ENCODE measurements at regions not wholly inside any gene's neighbourhood (a gene's known extent, or its start where the extent isn't known, plus 50 kb on each side); places are given as distances from the start of the nearest gene placed in this dataset.

DNA sequence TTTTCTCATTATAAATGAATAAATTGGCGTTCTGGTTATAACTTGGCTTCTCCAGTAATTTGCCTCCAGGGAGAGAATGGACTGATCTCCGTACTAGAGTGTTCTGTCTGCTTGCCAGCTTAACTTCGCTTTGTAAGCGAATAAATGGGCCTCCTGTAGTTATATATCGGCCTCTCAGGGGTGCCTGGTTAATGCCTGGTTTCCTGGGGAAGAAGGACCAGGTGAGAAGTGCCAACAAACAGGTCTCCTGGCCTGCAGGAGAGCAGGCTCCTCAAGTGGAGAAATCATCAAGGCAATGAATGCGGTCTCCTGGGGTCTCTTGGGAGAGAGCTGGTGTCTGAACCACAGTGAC is 107.4 kb upstream of the SERBP1 start (continued):
- TF ChIP-seq, protein P1, sequence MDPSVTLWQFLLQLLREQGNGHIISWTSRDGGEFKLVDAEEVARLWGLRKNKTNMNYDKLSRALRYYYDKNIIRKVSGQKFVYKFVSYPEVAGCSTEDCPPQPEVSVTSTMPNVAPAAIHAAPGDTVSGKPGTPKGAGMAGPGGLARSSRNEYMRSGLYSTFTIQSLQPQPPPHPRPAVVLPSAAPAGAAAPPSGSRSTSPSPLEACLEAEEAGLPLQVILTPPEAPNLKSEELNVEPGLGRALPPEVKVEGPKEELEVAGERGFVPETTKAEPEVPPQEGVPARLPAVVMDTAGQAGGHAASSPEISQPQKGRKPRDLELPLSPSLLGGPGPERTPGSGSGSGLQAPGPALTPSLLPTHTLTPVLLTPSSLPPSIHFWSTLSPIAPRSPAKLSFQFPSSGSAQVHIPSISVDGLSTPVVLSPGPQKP (IDR thresholded peaks at IDR 0.05; ENCODE audit: low read depth, low read length), result no peak
- TF ChIP-seq NPAS2 (CRISPR knock-in tag; IDR thresholded peaks at IDR 0.05; ENCODE audit: borderline replicate concordance) (no peak), HEYL (CRISPR knock-in tag; IDR thresholded peaks at IDR 0.05) (no peak), ZC3H11A (IDR thresholded peaks at IDR 0.05) (no peak)
- TF ChIP-seq, protein P2, sequence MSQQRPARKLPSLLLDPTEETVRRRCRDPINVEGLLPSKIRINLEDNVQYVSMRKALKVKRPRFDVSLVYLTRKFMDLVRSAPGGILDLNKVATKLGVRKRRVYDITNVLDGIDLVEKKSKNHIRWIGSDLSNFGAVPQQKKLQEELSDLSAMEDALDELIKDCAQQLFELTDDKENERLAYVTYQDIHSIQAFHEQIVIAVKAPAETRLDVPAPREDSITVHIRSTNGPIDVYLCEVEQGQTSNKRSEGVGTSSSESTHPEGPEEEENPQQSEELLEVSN (IDR thresholded peaks at IDR 0.05; ENCODE audit: borderline replicate concordance, low read depth), result no peak
- TF ChIP-seq, protein P3, sequence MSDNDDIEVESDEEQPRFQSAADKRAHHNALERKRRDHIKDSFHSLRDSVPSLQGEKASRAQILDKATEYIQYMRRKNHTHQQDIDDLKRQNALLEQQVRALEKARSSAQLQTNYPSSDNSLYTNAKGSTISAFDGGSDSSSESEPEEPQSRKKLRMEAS (IDR thresholded peaks at IDR 0.05), result no peak

DNA sequence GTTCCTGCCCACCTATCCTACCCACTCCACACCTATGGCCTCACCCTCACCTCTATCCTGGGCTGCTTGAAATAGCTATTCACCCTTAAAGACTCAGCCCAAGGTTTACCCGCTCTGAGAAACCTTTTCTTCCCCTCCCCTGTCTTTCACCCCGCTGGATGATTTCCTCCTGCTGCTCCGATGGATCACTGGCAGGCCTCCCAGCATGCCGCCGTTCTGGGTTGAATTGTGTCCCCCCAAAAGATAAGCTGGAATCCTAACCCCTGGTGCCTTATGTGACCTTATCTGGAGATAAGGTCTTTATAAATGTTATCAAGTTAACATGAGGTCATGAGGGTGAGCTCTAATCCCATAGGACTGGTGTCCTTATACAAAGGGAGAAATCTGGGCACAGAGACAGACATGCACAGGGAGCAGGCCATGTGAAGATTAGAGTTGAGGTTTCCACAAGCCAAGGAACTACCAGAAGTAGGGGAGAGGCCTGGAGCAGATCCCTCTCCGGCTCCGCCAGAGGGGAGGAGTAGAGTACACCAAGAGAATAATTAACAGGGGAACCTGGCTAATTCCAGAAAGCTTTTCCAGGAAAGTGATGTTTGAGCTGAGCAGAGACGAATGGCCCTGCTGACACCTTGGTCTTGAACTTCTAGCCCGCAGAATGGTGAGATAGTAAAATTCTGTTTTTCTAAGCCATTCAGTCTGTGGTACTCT is 110.0 kb upstream of the SERBP1 start:
- Histone ChIP-seq H3K4me2 (no peak overlapping the region), H3K9me3 (no peaks in the 10 kb centered on the region), H3K27ac (no peak overlapping the region), H3K4me1 (peaks cover 5% of the 10 kb centered on the region; the same call in 1 of the 3 replicates), H3K4me3 (no peak overlapping the region)
- TF ChIP-seq, protein P4, sequence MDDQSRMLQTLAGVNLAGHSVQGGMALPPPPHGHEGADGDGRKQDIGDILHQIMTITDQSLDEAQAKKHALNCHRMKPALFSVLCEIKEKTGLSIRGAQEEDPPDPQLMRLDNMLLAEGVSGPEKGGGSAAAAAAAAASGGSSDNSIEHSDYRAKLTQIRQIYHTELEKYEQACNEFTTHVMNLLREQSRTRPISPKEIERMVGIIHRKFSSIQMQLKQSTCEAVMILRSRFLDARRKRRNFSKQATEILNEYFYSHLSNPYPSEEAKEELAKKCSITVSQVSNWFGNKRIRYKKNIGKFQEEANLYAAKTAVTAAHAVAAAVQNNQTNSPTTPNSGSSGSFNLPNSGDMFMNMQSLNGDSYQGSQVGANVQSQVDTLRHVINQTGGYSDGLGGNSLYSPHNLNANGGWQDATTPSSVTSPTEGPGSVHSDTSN (IDR thresholded peaks at IDR 0.05), result no peak
- TF ChIP-seq, protein P5, sequence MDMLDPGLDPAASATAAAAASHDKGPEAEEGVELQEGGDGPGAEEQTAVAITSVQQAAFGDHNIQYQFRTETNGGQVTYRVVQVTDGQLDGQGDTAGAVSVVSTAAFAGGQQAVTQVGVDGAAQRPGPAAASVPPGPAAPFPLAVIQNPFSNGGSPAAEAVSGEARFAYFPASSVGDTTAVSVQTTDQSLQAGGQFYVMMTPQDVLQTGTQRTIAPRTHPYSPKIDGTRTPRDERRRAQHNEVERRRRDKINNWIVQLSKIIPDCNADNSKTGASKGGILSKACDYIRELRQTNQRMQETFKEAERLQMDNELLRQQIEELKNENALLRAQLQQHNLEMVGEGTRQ (IDR thresholded peaks at IDR 0.05), result no peak
- TF ChIP-seq SMC3 (IDR thresholded peaks at IDR 0.05) (no peak), CHD4 (IDR thresholded peaks at IDR 0.05; ENCODE audit: borderline replicate concordance) (no peak), KDM1A (IDR thresholded peaks at IDR 0.05; ENCODE audit: low read depth) (no peak), POLR2AphosphoS2 (conservative IDR thresholded peaks at IDR 0.05; ENCODE audit: low read length) (no peak), CBX8 (IDR thresholded peaks at IDR 0.05) (no peak), SREBF2 (IDR thresholded peaks at IDR 0.05) (no peak), MAFK (IDR thresholded peaks at IDR 0.05; ENCODE audit: partially characterized antibody) (no peak), TFCP2L1 (CRISPR knock-in tag; IDR thresholded peaks at IDR 0.05) (no peak), CBX2 (IDR thresholded peaks at IDR 0.05; ENCODE audit: borderline replicate concordance, low read depth) (no peak), MYC (IDR thresholded peaks at IDR 0.05; ENCODE audit: borderline replicate concordance, low read length) (no peak), TP53 (CRISPR knock-in tag; IDR thresholded peaks at IDR 0.05) (no peak), NPAS2 (CRISPR knock-in tag; IDR thresholded peaks at IDR 0.05; ENCODE audit: borderline replicate concordance) (no peak), EHF (CRISPR knock-in tag; IDR thresholded peaks at IDR 0.05) (no peak)
- FAIRE-seq (no peak), ATAC-seq (no peak), DNase-seq (ENCODE audit: low read depth in 1 of 2, low spot score in 1 of 2) (no peak)
- WGBS (ENCODE audit: missing lambda C conversion rate), result 95% methylated on average over 9 of the region's 9 CpGs
- ChIA-PET CTCF (interaction anchor here (0.8 to 11.2 kb wide), 7 partner anchors 8 to 226 kb away, joined by 3 to 197 read pairs (median 7); no protein-coding TSS in a partner anchor), POLR2A (interaction anchor here (1.3 kb wide), 1 partner anchor 145 kb away, joined by 3 read pairs; the partner anchor contains the start of gene GADD45A)

DNA sequence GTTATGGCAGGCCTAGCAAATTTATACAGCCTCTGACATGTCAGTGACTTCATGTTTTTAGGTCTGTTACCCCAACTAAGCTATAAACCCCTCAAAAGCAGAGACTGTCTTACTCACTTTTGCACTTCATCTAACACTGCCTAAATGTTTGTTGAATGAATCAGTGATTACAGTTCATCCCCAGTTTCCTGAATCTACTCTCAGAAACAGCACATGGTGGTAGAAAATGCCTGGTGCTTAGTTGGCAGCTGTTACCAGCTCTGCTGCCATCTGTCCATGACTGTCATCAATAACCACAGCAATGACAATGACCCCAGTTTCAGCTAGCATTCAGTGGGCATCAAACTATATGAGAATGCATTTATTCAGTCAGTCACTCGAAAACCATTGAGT is 110.5 kb upstream of the SERBP1 start:
- Histone ChIP-seq H3K9me3 (no peaks in the 10 kb centered on the region), H3K4me3 (no peak overlapping the region), H3K4me2 (no peak overlapping the region), H3K4me1 (no peaks in the 10 kb centered on the region), H3K27ac (no peak overlapping the region)
- FAIRE-seq, result no peak
- CTCF ChIA-PET, result interaction anchor here (0.8 to 11.2 kb wide), 7 partner anchors 8 to 225 kb away, joined by 3 to 197 read pairs (median 7); no protein-coding TSS in a partner anchor
- DNase-seq (ENCODE audit: low read depth in 1 of 2, low spot score in 1 of 2), result no peak
- WGBS (ENCODE audit: missing lambda C conversion rate), result 50% methylated on average over 1 of the region's 1 CpG
- POLR2A ChIA-PET, result no interaction called here
- ATAC-seq, result no peak
- TF ChIP-seq, protein P4 (IDR thresholded peaks at IDR 0.05), result no peak
- TF ChIP-seq MAFK (IDR thresholded peaks at IDR 0.05; ENCODE audit: partially characterized antibody), result no peak
- no peak for TF ChIP-seq RFX5 (IDR thresholded peaks at IDR 0.05)
- TF ChIP-seq, protein P5 (IDR thresholded peaks at IDR 0.05), result no peak
- TF ChIP-seq, protein P6, sequence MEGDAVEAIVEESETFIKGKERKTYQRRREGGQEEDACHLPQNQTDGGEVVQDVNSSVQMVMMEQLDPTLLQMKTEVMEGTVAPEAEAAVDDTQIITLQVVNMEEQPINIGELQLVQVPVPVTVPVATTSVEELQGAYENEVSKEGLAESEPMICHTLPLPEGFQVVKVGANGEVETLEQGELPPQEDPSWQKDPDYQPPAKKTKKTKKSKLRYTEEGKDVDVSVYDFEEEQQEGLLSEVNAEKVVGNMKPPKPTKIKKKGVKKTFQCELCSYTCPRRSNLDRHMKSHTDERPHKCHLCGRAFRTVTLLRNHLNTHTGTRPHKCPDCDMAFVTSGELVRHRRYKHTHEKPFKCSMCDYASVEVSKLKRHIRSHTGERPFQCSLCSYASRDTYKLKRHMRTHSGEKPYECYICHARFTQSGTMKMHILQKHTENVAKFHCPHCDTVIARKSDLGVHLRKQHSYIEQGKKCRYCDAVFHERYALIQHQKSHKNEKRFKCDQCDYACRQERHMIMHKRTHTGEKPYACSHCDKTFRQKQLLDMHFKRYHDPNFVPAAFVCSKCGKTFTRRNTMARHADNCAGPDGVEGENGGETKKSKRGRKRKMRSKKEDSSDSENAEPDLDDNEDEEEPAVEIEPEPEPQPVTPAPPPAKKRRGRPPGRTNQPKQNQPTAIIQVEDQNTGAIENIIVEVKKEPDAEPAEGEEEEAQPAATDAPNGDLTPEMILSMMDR (IDR thresholded peaks at IDR 0.05), result no peak
- no peak for TF ChIP-seq ZC3H11A (IDR thresholded peaks at IDR 0.05)
- TF ChIP-seq EHF (CRISPR knock-in tag; IDR thresholded peaks at IDR 0.05), result no peak
- no peak for TF ChIP-seq HOXA7 (CRISPR knock-in tag; IDR thresholded peaks at IDR 0.05)
- TF ChIP-seq FOSL2 (IDR thresholded peaks at IDR 0.05), result no peak
- TF ChIP-seq FOSL2 (CRISPR knock-in tag; IDR thresholded peaks at IDR 0.05), result no peak
- TF ChIP-seq TP53 (CRISPR knock-in tag; IDR thresholded peaks at IDR 0.05), result no peak
- no peak for TF ChIP-seq KDM5A (IDR thresholded peaks at IDR 0.05)
- TF ChIP-seq CHD2 (IDR thresholded peaks at IDR 0.05; ENCODE audit: low read length, partially characterized antibody), result no peak
- TF ChIP-seq SREBF2 (IDR thresholded peaks at IDR 0.05), result no peak
